IPS-11a (cell line): ENCODE measurements at regions not wholly inside any gene's neighbourhood (a gene's known extent, or its start where the extent isn't known, plus 50 kb on each side); places are given as distances from the start of the nearest gene placed in this dataset.
"Not testable (repeated sequence)": the region's sequence is repeated elsewhere in the genome, so short reads cannot be mapped to it uniquely, and the experiment has no call there.

Source experiments
- H3K4me3 ChIP-seq: one replicate; pipeline ENCODE4 v1.5.1; 2013; ENCODE audit warnings: low read depth, low read length, control low read depth

DNA sequence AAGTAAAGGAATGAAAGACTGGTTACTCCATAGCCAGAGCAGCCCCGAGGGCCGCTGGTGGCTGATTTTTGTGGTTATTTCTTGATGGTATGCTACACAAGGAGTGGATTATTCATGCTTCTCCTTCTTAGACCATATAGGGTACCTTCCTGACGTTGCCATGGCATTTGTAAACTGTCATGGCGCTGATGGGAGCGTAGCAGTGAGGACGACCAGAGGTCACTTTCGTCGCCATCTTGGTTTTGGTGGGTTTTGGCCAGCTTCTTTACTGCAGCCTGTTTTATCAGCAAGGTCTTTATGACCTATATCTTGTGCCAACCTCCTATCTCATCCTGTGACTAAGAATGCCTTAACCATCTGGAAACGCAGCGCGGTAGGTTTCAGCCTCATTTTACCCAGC is 1187.6 kb upstream of the AUTS2 start:
- not testable (repeated sequence) for H3K4me3 ChIP-seq

DNA sequence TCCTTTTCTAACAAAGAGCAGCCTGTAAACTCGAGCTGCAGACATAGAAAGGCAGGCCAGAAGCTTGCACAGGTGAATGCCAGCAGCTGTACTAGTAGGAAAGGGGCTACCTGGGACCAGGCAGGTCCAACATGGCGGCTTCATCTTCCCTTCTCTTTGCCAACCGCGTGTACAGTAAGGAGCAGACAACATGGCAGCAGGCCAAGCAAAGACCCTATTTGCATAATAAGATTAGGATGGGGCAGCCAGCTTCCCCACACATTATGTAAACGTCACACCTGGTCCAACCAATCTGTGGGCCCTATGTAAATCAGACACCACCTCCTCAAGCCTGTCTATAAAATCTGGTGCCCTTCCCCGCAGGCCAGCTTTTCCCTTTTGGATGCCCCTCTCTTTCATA is 1186.5 kb upstream of the AUTS2 start:
- no peak overlapping the region for H3K4me3 ChIP-seq

DNA sequence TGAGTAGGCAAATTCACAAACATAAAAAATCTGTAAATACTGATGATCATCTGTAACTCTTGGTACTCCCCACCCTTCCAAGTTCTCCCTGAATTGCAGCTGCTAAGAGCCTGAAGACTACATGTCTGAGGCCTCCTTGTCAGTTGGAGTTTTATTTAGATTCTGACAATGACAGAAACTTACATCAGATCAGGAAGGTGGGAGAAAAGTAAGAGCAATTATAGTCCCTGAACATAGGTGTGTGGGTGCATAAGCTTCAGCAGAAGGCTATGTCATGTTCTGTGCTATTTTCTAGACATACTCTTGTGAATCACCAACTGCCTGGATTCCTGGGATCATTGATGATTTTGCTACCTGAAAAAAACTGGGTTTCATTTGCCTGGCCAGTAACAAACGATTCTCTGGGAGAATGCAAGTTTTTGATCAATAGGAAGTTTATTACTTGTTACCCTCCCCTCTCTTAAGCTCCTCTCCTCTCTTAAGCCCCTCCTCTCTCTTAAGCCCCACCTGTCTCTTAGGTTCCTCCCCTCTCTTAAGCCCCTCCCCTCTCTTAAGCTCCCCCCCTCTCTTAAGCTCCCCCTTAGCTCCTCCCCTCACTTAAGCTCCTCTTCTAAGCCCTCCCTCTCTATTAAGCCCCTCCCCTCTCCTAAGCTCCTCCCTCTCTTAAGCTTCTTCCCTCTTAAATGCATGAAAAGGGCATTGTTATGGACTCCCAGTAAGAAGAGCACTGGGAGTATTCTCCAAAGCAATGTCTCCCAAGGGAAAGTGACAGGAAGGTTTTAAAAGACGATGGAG is 1183.4 kb upstream of the AUTS2 start:
- H3K4me3 ChIP-seq = no peak overlapping the region

DNA sequence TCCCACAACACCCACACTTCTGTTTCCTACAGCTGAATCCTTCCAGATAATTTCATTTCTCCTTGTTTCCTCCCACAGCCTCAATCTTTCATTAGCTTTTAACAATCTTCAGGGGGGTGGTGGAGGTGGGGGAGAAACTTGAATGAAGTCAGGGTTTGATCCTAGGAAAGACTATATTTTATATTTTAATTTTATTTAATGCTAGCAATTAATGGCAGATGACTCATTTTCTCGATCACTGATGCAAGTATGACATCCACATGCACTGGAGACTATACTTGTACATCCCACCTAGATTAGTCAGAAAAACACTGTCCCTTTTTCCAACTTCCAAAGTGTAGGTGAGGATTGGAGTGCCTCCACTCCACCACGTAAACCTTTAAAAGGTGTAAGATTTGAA is 1181.3 kb upstream of the AUTS2 start:
- no peak overlapping the region for H3K4me3 ChIP-seq

DNA sequence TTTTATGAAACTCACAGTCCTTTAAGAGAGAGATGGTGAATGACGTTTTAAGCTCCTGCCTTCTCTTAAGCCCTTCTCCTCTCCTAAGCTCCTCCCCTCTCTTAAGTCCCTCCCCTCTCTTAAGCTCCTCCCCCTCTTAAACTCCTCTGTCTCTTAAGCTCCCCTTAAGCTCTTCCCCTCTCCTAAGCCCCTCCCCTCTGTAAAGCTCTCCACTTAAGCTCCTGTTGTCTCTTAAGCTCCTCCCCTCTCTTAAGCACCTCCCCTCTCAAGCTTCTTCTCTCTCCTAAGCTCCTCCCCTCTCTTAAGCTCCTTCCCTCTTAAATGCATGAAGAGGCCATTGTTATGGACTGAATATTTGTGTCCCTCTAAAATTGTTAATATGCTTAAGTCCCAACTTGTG is 1180.6 kb upstream of the AUTS2 start:
- H3K4me3 ChIP-seq = no peak overlapping the region

DNA sequence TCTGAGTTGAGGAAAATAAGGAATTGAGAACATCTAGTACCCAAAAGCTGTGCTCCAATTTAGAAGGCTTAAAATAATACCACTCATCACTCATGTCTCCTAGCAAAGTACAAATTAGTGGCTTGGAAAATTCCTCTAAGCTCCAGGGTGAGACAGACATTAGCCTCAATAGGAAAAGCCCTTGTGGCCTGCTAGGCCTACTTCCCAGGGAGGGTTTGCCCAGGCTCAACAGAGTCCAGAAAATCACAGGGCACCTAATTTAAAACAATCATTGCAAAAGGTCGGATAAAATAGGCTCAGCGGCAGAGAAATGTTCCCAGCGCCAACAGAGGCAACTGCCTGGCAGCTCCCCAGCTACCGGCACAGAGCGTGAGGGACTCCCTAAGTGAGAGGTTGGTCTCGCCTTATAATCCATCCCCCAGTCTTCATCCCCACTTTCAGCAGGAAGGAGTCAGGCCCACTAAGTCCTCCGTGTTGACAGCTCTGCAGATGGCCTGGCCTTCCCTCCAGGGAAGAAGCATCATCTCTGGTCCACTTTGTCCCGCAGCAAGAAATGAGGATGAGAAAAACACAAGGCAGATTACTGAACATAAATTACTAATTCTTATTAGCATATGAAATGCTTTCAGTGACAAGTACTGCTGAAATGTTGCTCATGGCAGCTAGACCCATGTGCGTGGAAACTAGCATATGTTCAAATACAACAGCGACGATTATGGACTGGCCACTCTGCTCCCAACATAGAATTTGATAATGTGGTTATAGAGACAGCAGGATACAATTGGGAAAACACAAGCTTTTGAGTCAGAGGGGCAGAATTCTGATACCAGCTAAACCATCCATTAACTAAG is 1177.7 kb upstream of the AUTS2 start:
- H3K4me3 ChIP-seq = no peak overlapping the region

DNA sequence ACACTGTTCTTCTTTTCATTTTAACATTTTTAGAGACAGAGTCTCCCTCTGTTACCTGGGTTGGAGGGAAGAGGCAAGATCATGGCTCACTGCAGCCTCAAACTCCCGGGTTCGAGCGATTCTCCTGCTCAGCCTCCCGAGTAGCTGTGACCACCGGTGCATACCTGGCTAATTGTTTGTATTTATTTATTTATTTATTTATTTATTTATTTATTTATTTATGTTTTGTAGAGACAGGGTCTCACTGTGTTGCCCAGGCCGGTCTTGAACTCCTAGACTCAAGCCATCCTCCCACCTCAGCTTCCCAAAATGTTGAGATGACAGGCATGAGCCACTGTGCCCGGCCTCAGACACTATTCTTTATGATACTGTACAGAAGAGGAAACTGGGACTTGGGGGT is 1176.6 kb upstream of the AUTS2 start:
- no peak overlapping the region for H3K4me3 ChIP-seq

DNA sequence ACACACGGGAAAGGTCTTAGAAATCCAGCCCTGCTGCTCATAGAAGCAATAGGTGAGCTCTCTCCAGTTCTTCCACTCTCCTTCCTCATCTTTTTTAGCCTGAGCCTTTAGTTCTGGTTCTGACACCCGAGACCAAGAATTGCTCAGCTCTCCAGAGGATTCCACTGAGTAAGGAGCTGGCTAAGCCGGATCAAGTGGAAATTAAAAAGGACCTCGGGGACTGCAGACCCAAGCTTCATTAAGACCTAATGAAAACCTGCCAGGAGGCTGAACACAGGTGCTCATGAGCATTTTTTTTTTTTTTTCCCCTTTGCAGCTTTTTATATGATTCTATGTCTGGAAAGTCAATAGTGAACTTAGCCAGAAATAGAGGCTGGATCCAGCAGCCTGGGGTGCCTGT is 1176.0 kb upstream of the AUTS2 start:
- H3K4me3 ChIP-seq = no peak overlapping the region

DNA sequence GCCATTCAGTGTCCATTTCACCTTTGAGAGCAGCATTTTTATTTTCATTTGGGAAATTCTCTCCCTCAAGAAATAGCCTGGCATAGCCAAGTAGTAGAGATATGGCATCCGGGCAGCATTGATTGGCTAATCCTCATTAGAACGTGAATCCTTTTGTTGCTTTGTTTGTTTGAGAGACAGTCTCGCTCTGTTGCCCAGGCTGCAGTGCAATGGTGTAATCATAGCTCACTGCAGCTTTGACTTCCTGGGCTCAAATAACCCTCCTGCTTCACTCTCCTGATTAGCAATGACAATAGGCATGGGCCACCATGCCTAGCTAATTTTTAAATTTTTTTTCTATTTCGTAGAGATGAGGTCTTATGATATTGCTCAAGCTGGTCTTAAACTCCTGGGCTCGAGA is 1174.9 kb upstream of the AUTS2 start:
- H3K4me3 ChIP-seq = no peak overlapping the region

DNA sequence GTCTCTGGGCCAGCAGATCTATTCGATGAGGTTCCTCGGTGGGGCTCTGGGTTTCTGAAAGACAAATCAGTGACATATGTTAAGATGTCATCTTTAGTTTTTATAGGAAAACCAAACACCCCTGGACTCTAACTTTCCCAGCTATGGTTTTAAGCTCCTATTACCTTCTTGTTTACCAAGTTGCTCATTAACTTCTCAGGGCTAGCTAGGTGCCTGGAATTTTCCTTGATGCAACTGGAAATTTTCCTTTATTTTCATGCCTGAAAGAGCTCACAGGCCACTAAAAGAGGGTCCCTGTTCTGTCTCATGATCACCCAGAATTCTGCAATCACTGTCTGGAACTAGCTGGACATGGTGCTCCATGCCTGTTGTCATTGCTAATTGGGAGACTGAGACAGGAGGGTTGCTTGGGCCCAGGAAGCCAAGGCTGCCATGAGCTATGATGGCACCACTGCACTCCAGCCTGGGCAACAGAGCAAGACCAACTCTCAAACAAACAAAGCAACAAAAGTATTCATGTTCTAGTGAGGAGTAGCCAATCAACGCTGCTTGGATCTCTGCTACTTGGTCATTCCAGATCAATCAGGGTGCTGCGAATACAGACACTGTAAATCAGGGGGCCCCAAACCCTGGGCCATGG is 1173.5 kb upstream of the AUTS2 start:
- no peak overlapping the region for H3K4me3 ChIP-seq

DNA sequence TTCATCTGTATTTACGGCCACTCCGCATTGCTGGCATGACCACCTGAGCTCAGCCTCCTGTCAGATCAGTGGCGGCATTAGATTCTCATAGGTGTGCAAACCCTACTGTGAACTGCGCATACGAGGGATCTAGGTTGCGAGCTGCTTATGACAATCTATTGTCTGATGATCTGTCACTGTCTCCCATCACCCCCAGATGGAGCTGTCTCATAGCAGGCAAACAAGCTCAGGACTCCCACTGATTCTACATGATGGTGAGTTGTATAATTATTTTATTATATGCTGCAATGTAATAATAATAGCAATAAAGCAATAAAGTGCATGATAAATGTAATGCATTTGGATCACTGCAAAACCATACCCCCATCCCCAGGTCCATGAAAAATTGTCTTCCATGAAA is 1172.9 kb upstream of the AUTS2 start:
- no peak overlapping the region for H3K4me3 ChIP-seq

DNA sequence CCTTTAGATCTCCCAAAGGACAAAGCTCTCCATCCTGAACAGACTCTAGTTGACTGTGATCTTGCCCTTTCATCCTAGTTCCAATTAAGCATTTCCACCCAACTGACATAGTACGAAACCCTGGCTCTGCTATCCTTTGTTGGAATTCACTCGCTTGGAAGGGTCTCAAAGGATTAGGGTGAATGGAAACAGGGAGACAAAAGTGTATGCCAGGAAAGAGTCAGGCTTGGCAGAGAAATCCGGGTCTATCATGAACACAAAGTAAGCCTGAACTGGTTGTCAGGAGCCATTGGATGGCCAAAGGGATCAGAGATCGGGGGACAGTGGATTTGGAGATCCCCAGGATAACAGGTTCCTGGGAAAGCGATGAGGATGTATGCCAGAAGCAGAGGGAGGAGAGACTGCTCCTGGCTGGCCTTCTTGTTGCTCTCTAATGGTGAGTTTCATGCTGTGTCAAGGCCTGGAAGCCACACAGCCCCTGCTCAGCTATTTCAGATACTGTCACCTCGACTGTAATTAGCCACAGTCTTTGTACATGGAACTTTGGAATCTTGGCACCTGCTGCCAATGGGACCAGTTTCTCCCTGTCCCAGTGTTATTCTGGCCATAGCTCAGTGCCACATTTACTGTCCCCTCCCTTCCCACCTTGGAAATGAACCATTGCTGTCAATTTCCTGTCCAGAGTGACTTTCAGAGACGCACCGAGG is 1168.7 kb upstream of the AUTS2 start:
- no peak overlapping the region for H3K4me3 ChIP-seq

DNA sequence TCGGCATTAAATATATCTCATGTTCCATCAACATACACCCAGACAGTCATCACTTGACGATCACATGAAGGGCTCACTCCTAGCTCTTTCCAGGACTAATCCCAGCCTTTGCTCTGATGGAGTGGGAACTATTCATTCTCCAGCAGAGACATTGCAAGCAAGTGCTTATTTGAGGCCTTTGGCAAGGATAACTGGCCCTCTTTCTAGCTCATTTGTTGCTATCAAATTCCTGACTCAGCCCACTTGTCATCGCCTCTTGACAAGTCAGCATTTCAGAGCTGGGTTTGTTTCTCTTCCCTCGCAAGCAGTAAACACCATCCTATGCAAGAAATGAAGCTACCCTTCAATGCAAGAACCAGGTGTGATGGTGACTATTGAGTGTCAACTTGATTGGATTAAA is 1165.7 kb upstream of the AUTS2 start:
- H3K4me3 ChIP-seq = no peak overlapping the region

DNA sequence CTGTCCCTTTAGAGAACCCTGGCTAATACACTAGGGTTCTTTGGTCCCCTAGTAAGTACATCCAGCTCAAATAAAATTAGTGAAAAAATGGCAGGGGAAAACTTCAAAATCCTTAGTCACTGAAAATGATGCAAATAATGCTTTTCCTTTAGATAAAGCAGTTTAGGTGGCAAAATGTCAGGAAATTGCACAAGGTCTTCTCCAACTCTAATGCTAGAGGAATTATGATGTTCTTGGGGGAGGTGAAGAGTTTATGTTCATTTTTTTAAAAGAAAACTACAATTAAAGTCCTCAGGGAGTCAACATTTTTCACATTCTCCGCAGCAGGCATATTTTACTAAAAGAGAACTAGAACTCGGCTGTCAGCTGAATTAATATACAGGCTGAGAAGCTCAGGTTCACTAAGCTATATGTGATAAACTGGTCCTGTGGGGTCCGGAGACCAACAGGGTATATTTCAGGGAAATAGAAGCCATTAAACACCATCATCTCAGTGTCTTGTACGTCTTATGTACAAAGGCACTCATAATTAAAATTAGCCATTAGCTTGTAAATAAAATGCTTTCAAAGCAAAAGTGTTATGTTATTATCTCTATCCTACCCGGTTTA is 1164.7 kb upstream of the AUTS2 start:
- H3K4me3 ChIP-seq = no peak overlapping the region

DNA sequence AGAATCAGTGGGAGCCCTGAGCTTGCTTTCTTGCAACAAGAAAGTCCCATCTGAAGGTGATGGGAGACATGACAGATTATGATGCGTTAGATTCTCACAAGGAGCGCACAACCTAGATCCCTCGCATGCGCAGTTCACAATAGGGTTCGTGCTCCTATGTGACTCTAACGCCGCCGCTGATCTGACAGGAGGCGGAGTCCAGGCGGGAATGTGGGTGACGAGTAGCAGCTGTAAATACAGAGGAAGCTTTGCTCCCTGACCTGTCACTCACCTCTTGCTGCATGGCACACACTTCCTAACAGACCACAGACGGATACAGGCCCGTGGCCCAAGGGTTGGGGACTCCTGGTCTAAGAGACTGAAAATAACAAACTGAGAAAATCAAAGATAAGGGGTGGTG is 1163.4 kb upstream of the AUTS2 start:
- no peak overlapping the region for H3K4me3 ChIP-seq

DNA sequence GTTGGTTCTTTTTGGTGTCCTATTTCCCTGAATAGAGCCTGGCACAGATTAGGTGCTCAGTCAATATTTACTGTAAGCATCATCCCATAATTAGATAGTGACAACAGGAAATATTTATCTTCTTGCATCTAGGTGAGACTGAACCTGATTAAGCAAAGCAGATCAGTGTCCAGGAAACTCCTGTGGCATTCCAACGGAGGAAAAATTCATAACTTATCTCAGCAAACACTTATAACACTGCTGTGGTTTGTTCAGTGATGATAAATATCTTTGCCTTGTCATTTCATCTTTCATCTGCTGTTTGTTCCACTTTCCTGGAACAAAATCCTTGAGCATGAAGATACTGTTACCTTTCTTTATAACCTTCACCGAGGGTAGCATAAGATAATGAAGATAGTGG is 1160.3 kb upstream of the AUTS2 start:
- no peak overlapping the region for H3K4me3 ChIP-seq

DNA sequence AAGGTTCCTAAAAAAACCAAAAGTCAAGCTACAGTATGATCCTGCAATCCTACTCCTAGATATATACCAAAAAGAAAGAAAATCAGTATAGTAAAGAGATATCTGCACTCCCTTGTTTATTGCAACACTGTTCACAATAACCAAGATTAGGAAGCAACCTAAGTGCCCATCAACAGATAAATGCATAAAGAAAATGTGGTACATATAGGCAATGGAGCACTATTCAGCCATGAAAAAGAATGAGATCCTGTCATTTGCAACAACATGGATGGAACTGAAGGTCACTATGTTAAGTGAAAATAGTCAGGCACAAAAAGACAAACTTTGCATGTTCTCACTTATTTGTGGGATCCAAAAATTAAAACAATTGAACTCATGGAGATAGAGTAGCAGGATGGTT is 1159.5 kb upstream of the AUTS2 start:
- H3K4me3 ChIP-seq = no peak overlapping the region

DNA sequence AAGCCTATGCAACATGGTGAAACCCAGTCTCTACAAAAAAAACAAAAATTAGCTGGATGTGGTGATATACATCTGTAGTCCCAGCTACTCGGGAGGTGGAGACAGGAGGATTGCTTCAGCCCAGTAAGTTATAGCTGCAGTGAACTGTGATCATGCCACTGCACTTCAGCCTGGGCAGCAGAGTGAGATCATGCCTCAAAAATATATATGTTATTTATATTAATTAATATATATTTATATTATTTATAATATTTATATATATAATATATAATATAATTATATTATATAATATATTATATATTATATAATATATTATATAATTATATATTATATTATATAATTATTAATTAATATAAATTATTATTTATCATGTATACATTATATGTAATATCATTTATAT is 1158.4 kb upstream of the AUTS2 start:
- H3K4me3 ChIP-seq = no peak overlapping the region

DNA sequence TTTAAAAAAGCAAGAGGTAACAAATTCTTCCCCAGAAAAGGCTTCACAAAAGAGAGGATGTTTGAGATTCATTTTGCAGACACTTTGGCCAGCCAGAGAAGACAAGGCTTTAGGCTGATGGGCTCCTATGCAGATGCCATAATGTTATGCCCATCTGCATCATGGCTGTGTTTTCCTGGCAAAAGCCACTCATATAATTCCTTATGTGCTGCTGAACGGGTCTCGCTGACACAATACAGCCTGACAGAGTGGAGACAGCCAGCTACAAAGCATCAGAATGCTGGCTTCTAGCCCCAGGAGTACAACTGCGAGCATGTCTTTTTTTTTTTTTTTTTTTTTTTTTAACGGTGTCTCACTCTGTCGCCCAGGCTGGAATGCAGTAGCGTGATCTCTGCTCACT is 1157.4 kb upstream of the AUTS2 start:
- H3K4me3 ChIP-seq = no peak overlapping the region

DNA sequence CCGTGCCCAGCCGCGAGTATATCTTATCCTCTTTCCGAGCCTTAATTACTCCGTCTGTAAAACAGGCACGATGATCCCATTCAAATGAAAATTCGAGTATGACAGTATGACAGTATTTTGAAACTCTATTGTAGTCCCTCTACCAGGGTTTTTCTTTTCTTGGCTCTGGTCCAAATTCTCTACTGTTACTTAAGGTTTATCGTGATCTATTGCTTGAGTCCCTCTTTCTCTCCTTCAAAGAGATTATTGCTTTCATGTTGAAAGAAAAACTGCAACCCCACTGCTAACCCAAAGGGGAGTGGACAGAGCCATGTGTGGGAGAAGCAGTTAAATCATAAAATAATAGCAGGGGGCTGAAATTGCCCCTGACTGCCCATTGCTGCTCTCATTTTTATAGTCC is 1156.6 kb upstream of the AUTS2 start:
- no peak overlapping the region for H3K4me3 ChIP-seq
